Endothelial cell of umbilical vein (primary cell): ENCODE measurements at regions not wholly inside any gene's neighbourhood (a gene's known extent, or its start where the extent isn't known, plus 50 kb on each side); places are given as distances from the start of the nearest gene placed in this dataset.

Experiments used
- EZH2 ChIP-seq: IDR thresholded peaks from 2 replicates; pipeline ENCODE4 v1.6.1; 2012; ENCODE audit warnings: borderline replicate concordance, low read depth, mild to moderate bottlenecking, moderate library complexity, low read length, inconsistent platforms; ENCODE audit not compliant: severe bottlenecking
- FOS ChIP-seq: IDR thresholded peaks from 2 replicates; pipeline ENCODE4 v1.6.1; 2011; ENCODE audit warnings: mild to moderate bottlenecking, low read length, moderate library complexity, borderline replicate concordance; ENCODE audit not compliant: insufficient read depth
- GATA2 ChIP-seq: IDR thresholded peaks from 2 replicates; pipeline ENCODE4 v1.7.0; 2011; ENCODE audit warnings: low read depth, mild to moderate bottlenecking, moderate library complexity, mixed read lengths, low read length; ENCODE audit not compliant: insufficient read length, insufficient read depth
- JUN ChIP-seq: IDR thresholded peaks from 2 replicates; pipeline ENCODE4 v1.6.1; 2011; ENCODE audit warnings: borderline replicate concordance, low read depth; ENCODE audit not compliant: insufficient read length, insufficient read depth
- MAX ChIP-seq: IDR thresholded peaks from 2 replicates; pipeline ENCODE4 v1.6.1; 2011; ENCODE audit not compliant: insufficient read depth, insufficient read length
- MYC ChIP-seq: IDR thresholded peaks from one replicate; pipeline ENCODE4 v1.6.1; 2011; ENCODE audit warnings: mild to moderate bottlenecking, low read depth, low read length
- POLR2A ChIP-seq: IDR thresholded peaks from 2 replicates; pipeline ENCODE4 v1.6.1; 2012; ENCODE audit warnings: low read depth, mild to moderate bottlenecking, control low read depth, low read length
- POLR2AphosphoS5 ChIP-seq: IDR thresholded peaks from 2 replicates; pipeline ENCODE4 v1.6.1; 2012; ENCODE audit warnings: low read depth, mild to moderate bottlenecking, control low read depth, low read length, moderate library complexity; ENCODE audit not compliant: insufficient read depth
- TF ChIP-seq, protein P1 (sequence below), 2 donors: IDR thresholded peaks; 1 replicate in 1 of 2; 2 replicates in 1 of 2; pipeline ENCODE4 v1.5.1; 2011; ENCODE audit warnings: low read length in 2 of 2, mild to moderate bottlenecking in 2 of 2, moderate library complexity in 2 of 2, control low read depth in 1 of 2, inconsistent platforms in 1 of 2, low read depth in 1 of 2; ENCODE audit not compliant: insufficient read depth in 1 of 2; ENCODE audit errors: extremely low read depth in 1 of 2

DNA sequence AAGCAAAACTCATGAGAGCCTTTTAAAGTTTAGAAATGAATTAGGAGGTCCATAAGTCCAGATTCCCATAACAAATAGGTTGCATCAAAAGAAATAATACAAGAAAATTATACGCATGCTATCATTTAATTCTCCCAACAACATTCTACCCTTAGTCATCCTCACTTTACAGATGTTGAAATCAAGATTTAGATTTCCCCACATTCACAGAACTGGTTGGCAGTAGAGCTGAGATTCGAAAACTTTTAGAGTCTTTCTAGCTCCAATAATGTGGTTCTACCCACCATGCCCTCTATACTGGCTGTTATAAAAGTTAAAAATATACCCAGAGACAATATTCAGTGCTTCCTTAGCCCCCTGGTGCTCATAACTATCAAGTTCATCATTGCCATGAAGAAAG is 56.6 kb upstream of the METAP2 start:
- TF ChIP-seq POLR2AphosphoS5 (no peak), POLR2A (no peak), MAX (no peak), FOS (no peak), EZH2 (no peak), GATA2 (no peak), MYC (no peak), JUN (no peak)
- TF ChIP-seq, protein P1, sequence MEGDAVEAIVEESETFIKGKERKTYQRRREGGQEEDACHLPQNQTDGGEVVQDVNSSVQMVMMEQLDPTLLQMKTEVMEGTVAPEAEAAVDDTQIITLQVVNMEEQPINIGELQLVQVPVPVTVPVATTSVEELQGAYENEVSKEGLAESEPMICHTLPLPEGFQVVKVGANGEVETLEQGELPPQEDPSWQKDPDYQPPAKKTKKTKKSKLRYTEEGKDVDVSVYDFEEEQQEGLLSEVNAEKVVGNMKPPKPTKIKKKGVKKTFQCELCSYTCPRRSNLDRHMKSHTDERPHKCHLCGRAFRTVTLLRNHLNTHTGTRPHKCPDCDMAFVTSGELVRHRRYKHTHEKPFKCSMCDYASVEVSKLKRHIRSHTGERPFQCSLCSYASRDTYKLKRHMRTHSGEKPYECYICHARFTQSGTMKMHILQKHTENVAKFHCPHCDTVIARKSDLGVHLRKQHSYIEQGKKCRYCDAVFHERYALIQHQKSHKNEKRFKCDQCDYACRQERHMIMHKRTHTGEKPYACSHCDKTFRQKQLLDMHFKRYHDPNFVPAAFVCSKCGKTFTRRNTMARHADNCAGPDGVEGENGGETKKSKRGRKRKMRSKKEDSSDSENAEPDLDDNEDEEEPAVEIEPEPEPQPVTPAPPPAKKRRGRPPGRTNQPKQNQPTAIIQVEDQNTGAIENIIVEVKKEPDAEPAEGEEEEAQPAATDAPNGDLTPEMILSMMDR (IDR thresholded peaks at IDR 0.05; ENCODE audit: extremely low read depth in 1 of 2, insufficient read depth in 1 of 2, low read depth in 1 of 2, low read length in 2 of 2) = no peak
